ENCODE measurements at regions not wholly inside any gene's neighbourhood (a gene's known extent, or its start where the extent isn't known, plus 50 kb on each side); places are given as distances from the start of the nearest gene placed in this dataset.

- H3K9me3 ChIP-seq (ENCODE audit: control insufficient read depth in 1 of 2, low read length in 2 of 2) = no peaks in the 10 kb centered on the region
- intact Hi-C loops (cut with micrococcal nuclease) = no loop called here
- DNase-seq = no peak
- Mint-ChIP-seq H3K27me3 (no peaks in the 10 kb centered on the region), H3K4me1 (no peaks in the 10 kb centered on the region), H3K27ac (no peak overlapping the region), H3K36me3 (no peaks in the 10 kb centered on the region), H3K9me3 (peaks cover 2 to 22% (median 7%) of the 10 kb centered on the region in 8 donors), H3K4me3 (no peak overlapping the region)
- no peak overlapping the region for H3K27ac ChIP-seq (ENCODE audit: low read depth, low read length)
- H3K4me3 ChIP-seq (ENCODE audit: low read length in 2 of 2) = no peak overlapping the region
- no peaks in the 10 kb centered on the region for H3K36me3 ChIP-seq (ENCODE audit: insufficient read depth, low read length)
- H3K4me1 ChIP-seq (ENCODE audit: insufficient read depth, low read length) = no peaks in the 10 kb centered on the region
- CTCF ChIA-PET (ENCODE audit: partially characterized antibody) = no interaction called here
- H3K27me3 ChIP-seq (ENCODE audit: insufficient read depth, low read length) = no peaks in the 10 kb centered on the region
- POLR2A ChIA-PET (ENCODE audit: partially characterized antibody) = no interaction called here
Measured at GRCh38 chr5:20654746-20655145, 666.7 kb upstream of the CDH18 start.

- CTCF ChIA-PET (ENCODE audit: partially characterized antibody) = no interaction called here
- no peak overlapping the region for H3K27ac ChIP-seq (ENCODE audit: low read depth, low read length)
- H3K9me3 ChIP-seq (ENCODE audit: control insufficient read depth in 1 of 2, low read length in 2 of 2) = no peaks in the 10 kb centered on the region
- no peak for DNase-seq
- no peaks in the 10 kb centered on the region for H3K4me1 ChIP-seq (ENCODE audit: insufficient read depth, low read length)
- Mint-ChIP-seq H3K4me1 (no peaks in the 10 kb centered on the region), H3K4me3 (no peak overlapping the region), H3K36me3 (no peaks in the 10 kb centered on the region), H3K9me3 (peaks cover 3 to 22% (median 9%) of the 10 kb centered on the region in 8 donors), H3K27ac (no peak overlapping the region), H3K27me3 (no peaks in the 10 kb centered on the region)
- no peaks in the 10 kb centered on the region for H3K27me3 ChIP-seq (ENCODE audit: insufficient read depth, low read length)
- H3K4me3 ChIP-seq (ENCODE audit: low read length in 2 of 2) = no peak overlapping the region
- no peaks in the 10 kb centered on the region for H3K36me3 ChIP-seq (ENCODE audit: insufficient read depth, low read length)
- intact Hi-C loops (cut with micrococcal nuclease) = no loop called here
- POLR2A ChIA-PET (ENCODE audit: partially characterized antibody) = no interaction called here
Measured at GRCh38 chr5:20654033-20654432, 666.0 kb upstream of the CDH18 start.

- intact Hi-C loops (cut with micrococcal nuclease) = no loop called here
- H3K4me3 Mint-ChIP-seq = no peak overlapping the region
- CTCF ChIA-PET (ENCODE audit: partially characterized antibody) = no interaction called here
- H3K9me3 Mint-ChIP-seq = peaks cover 3 to 27% (median 11%) of the 10 kb centered on the region in 8 donors
- H3K4me1 Mint-ChIP-seq = no peaks in the 10 kb centered on the region
- H3K27me3 Mint-ChIP-seq = no peaks in the 10 kb centered on the region
- no peak overlapping the region for H3K27ac ChIP-seq (ENCODE audit: low read depth, low read length)
- no peaks in the 10 kb centered on the region for H3K36me3 ChIP-seq (ENCODE audit: insufficient read depth, low read length)
- H3K9me3 ChIP-seq (ENCODE audit: control insufficient read depth in 1 of 2, low read length in 2 of 2) = no peaks in the 10 kb centered on the region
- no peak overlapping the region for H3K4me3 ChIP-seq (ENCODE audit: low read length in 2 of 2)
- no peak for DNase-seq
- no peaks in the 10 kb centered on the region for H3K27me3 ChIP-seq (ENCODE audit: insufficient read depth, low read length)
- no peaks in the 10 kb centered on the region for H3K36me3 Mint-ChIP-seq
- POLR2A ChIA-PET (ENCODE audit: partially characterized antibody) = no interaction called here
- no peaks in the 10 kb centered on the region for H3K4me1 ChIP-seq (ENCODE audit: insufficient read depth, low read length)
- H3K27ac Mint-ChIP-seq = no peak overlapping the region
Measured at GRCh38 chr5:20649966-20650365, 662.0 kb upstream of the CDH18 start.

- intact Hi-C loops (cut with micrococcal nuclease) = no loop called here
- peaks cover 3 to 27% (median 11%) of the 10 kb centered on the region in 8 donors for H3K9me3 Mint-ChIP-seq
- Histone ChIP-seq H3K4me3 (ENCODE audit: low read length in 2 of 2) (no peak overlapping the region), H3K27me3 (ENCODE audit: insufficient read depth, low read length) (no peaks in the 10 kb centered on the region), H3K27ac (ENCODE audit: low read depth, low read length) (no peak overlapping the region), H3K36me3 (ENCODE audit: insufficient read depth, low read length) (no peaks in the 10 kb centered on the region), H3K4me1 (ENCODE audit: insufficient read depth, low read length) (no peaks in the 10 kb centered on the region), H3K9me3 (ENCODE audit: control insufficient read depth in 1 of 2, low read length in 2 of 2) (no peaks in the 10 kb centered on the region)
- H3K27me3 Mint-ChIP-seq = no peaks in the 10 kb centered on the region
- no peak overlapping the region for H3K27ac Mint-ChIP-seq
- no peaks in the 10 kb centered on the region for H3K36me3 Mint-ChIP-seq
- ChIA-PET POLR2A (ENCODE audit: partially characterized antibody) (no interaction called here), CTCF (ENCODE audit: partially characterized antibody) (no interaction called here)
- DNase-seq = no peak
- H3K4me1 Mint-ChIP-seq = no peaks in the 10 kb centered on the region
- H3K4me3 Mint-ChIP-seq = peak overlapping the region in 1 of 8 donors; percentile 16
Measured at GRCh38 chr5:20648981-20649380, 661.0 kb upstream of the CDH18 start.

- Mint-ChIP-seq H3K9me3 (peaks cover 0 to 16% (median 4%) of the 10 kb centered on the region in 8 donors), H3K27ac (no peak overlapping the region), H3K4me3 (no peak overlapping the region), H3K4me1 (no peaks in the 10 kb centered on the region), H3K27me3 (no peaks in the 10 kb centered on the region), H3K36me3 (no peaks in the 10 kb centered on the region)
- intact Hi-C loops (cut with micrococcal nuclease) = no loop called here
- no peak overlapping the region for H3K27ac ChIP-seq (ENCODE audit: low read depth, low read length)
- CTCF ChIA-PET (ENCODE audit: partially characterized antibody) = no interaction called here
- no peak overlapping the region for H3K4me3 ChIP-seq (ENCODE audit: low read length in 2 of 2)
- POLR2A ChIA-PET (ENCODE audit: partially characterized antibody) = no interaction called here
- no peaks in the 10 kb centered on the region for H3K36me3 ChIP-seq (ENCODE audit: insufficient read depth, low read length)
- no peaks in the 10 kb centered on the region for H3K4me1 ChIP-seq (ENCODE audit: insufficient read depth, low read length)
- no peaks in the 10 kb centered on the region for H3K27me3 ChIP-seq (ENCODE audit: insufficient read depth, low read length)
- H3K9me3 ChIP-seq (ENCODE audit: control insufficient read depth in 1 of 2, low read length in 2 of 2) = no peaks in the 10 kb centered on the region
- DNase-seq = no peak
Measured at GRCh38 chr5:20636686-20637085, 648.7 kb upstream of the CDH18 start.

GRCh38 chr5:20619591-20619990 is 631.6 kb upstream of the CDH18 start:
- H3K4me3 Mint-ChIP-seq = no peak overlapping the region
- ChIA-PET CTCF (ENCODE audit: partially characterized antibody) (no interaction called here), POLR2A (ENCODE audit: partially characterized antibody) (no interaction called here)
- no peaks in the 10 kb centered on the region for H3K27me3 ChIP-seq (ENCODE audit: insufficient read depth, low read length)
- H3K4me3 ChIP-seq (ENCODE audit: low read length in 2 of 2) = no peak overlapping the region
- H3K9me3 Mint-ChIP-seq = peaks cover 0 to 18% (median 4%) of the 10 kb centered on the region in 8 donors
- H3K27me3 Mint-ChIP-seq = no peaks in the 10 kb centered on the region
- no peak for DNase-seq
- no peaks in the 10 kb centered on the region for H3K36me3 ChIP-seq (ENCODE audit: insufficient read depth, low read length)
- no peak overlapping the region for H3K27ac Mint-ChIP-seq
- no peaks in the 10 kb centered on the region for H3K4me1 ChIP-seq (ENCODE audit: insufficient read depth, low read length)
- intact Hi-C loops (cut with micrococcal nuclease) = no loop called here
- H3K36me3 Mint-ChIP-seq = no peaks in the 10 kb centered on the region
- H3K4me1 Mint-ChIP-seq = no peaks in the 10 kb centered on the region
- no peaks in the 10 kb centered on the region for H3K9me3 ChIP-seq (ENCODE audit: control insufficient read depth in 1 of 2, low read length in 2 of 2)
- no peak overlapping the region for H3K27ac ChIP-seq (ENCODE audit: low read depth, low read length)

- Mint-ChIP-seq H3K4me1 (no peaks in the 10 kb centered on the region), H3K27me3 (no peaks in the 10 kb centered on the region), H3K4me3 (no peak overlapping the region), H3K27ac (no peak overlapping the region), H3K36me3 (no peaks in the 10 kb centered on the region), H3K9me3 (peaks cover 0 to 21% (median 5%) of the 10 kb centered on the region in 8 donors)
- H3K9me3 ChIP-seq (ENCODE audit: control insufficient read depth in 1 of 2, low read length in 2 of 2) = no peaks in the 10 kb centered on the region
- CTCF ChIA-PET (ENCODE audit: partially characterized antibody) = no interaction called here
- POLR2A ChIA-PET (ENCODE audit: partially characterized antibody) = no interaction called here
- no peak overlapping the region for H3K27ac ChIP-seq (ENCODE audit: low read depth, low read length)
- H3K36me3 ChIP-seq (ENCODE audit: insufficient read depth, low read length) = no peaks in the 10 kb centered on the region
- no peaks in the 10 kb centered on the region for H3K4me1 ChIP-seq (ENCODE audit: insufficient read depth, low read length)
- no peaks in the 10 kb centered on the region for H3K27me3 ChIP-seq (ENCODE audit: insufficient read depth, low read length)
- no peak overlapping the region for H3K4me3 ChIP-seq (ENCODE audit: low read length in 2 of 2)
- no peak for DNase-seq
- intact Hi-C loops (cut with micrococcal nuclease) = no loop called here
Measured at GRCh38 chr5:20618340-20618739, 630.3 kb upstream of the CDH18 start.

- no peaks in the 10 kb centered on the region for H3K9me3 ChIP-seq (ENCODE audit: control insufficient read depth in 1 of 2, low read length in 2 of 2)
- no peak overlapping the region for H3K27ac ChIP-seq (ENCODE audit: low read depth, low read length)
- Mint-ChIP-seq H3K4me1 (no peaks in the 10 kb centered on the region), H3K27me3 (no peaks in the 10 kb centered on the region), H3K36me3 (no peaks in the 10 kb centered on the region), H3K27ac (no peak overlapping the region), H3K4me3 (no peak overlapping the region), H3K9me3 (peaks cover 0 to 21% (median 7%) of the 10 kb centered on the region in 8 donors)
- H3K27me3 ChIP-seq (ENCODE audit: insufficient read depth, low read length) = no peaks in the 10 kb centered on the region
- no peaks in the 10 kb centered on the region for H3K4me1 ChIP-seq (ENCODE audit: insufficient read depth, low read length)
- ChIA-PET CTCF (ENCODE audit: partially characterized antibody) (no interaction called here), POLR2A (ENCODE audit: partially characterized antibody) (no interaction called here)
- intact Hi-C loops (cut with micrococcal nuclease) = no loop called here
- no peaks in the 10 kb centered on the region for H3K36me3 ChIP-seq (ENCODE audit: insufficient read depth, low read length)
- H3K4me3 ChIP-seq (ENCODE audit: low read length in 2 of 2) = no peak overlapping the region
- DNase-seq = no peak
Measured at GRCh38 chr5:20617841-20618240, 629.8 kb upstream of the CDH18 start.

Data from CD4-positive, alpha-beta memory T cell (primary cell).